HepG2 (cell line): ENCODE measurements at regions not wholly inside any gene's neighbourhood (a gene's known extent, or its start where the extent isn't known, plus 50 kb on each side); places are given as distances from the start of the nearest gene placed in this dataset.

ENCODE experiments used
- ERF ChIP-seq: IDR thresholded peaks from 2 replicates; pipeline ENCODE4 v1.6.1; 2018; ENCODE audit warnings: missing biosample characterization, missing genetic modification reagents
- EZH2 ChIP-seq: conservative IDR thresholded peaks from 2 replicates; pipeline ENCODE4 v1.6.1; 2012; ENCODE audit warnings: mild to moderate bottlenecking, low read depth, low read length, moderate library complexity
- FOXO4 ChIP-seq: sonication (generic); formaldehyde crosslinking; conservative IDR thresholded peaks from 2 replicates; pipeline ENCODE4 v1.8.1; 2023; ENCODE audit warnings: missing genetic modification reagents
- KAT7 ChIP-seq: IDR thresholded peaks from 2 replicates; pipeline ENCODE4 v1.6.1; 2018; ENCODE audit warnings: borderline replicate concordance, missing compliant biosample characterization
- RARG ChIP-seq: sonication (generic); formaldehyde crosslinking; IDR thresholded peaks from 2 replicates; pipeline ENCODE4 v1.4.0; 2020; ENCODE audit warnings: low read depth, mild to moderate bottlenecking, missing genetic modification reagents
- TFDP1 ChIP-seq: IDR thresholded peaks from 2 replicates; pipeline ENCODE4 v1.6.1; 2016; ENCODE audit warnings: missing compliant biosample characterization, missing genetic modification reagents, borderline replicate concordance
- ZNF276 ChIP-seq: sonication (generic); formaldehyde crosslinking; IDR thresholded peaks from 2 replicates; pipeline ENCODE4 v1.4.0; 2020; ENCODE audit warnings: mild to moderate bottlenecking, low read depth, missing genetic modification reagents
- ZNF3 ChIP-seq: IDR thresholded peaks from 2 replicates; pipeline ENCODE4 v1.7.0; 2017; ENCODE audit warnings: inconsistent platforms
- ZNF713 ChIP-seq: sonication (generic); formaldehyde crosslinking; IDR thresholded peaks from 2 replicates; pipeline ENCODE4 v1.4.0; 2020; ENCODE audit warnings: mild to moderate bottlenecking, missing genetic modification reagents
- ZNF737 ChIP-seq: sonication (generic); formaldehyde crosslinking; IDR thresholded peaks from 2 replicates; pipeline ENCODE4 v1.5.0; 2020; ENCODE audit warnings: missing genetic modification reagents, mild to moderate bottlenecking, borderline replicate concordance

GRCh38 chr3:69649120-69650065 is 89.9 kb upstream of the MITF start (continued):
- TF ChIP-seq FOXO4 (CRISPR knock-in tag) (no peak), RARG (CRISPR knock-in tag) (no peak), ERF (CRISPR knock-in tag) (no peak), ZNF3 (CRISPR knock-in tag) (no peak), TFDP1 (CRISPR knock-in tag) (no peak), ZNF713 (no peak), ZNF276 (CRISPR knock-in tag) (no peak), EZH2 (no peak), KAT7 (CRISPR knock-in tag) (no peak), ZNF737 (no peak)
